HEK293T (cell line): ENCODE measurements at regions not wholly inside any gene's neighbourhood (a gene's known extent, or its start where the extent isn't known, plus 50 kb on each side); places are given as distances from the start of the nearest gene placed in this dataset.
"Not testable (repeated sequence)": the region's sequence is repeated elsewhere in the genome, so short reads cannot be mapped to it uniquely, and the experiment has no call there.

Experiments
- CTCF ChIA-PET: fragments of 350-600 bp; formaldehyde crosslinking; extraction: SDS; loops from one replicate; lab custom pipeline; 2021; ENCODE audit warnings: antibody characterized with exemption, inconsistent platforms; lab: Yijun Ruan, JAX
- POLR2A ChIA-PET: fragments of 350-600 bp; formaldehyde crosslinking; extraction: SDS; loops from one replicate; lab custom pipeline; 2020; ENCODE audit warnings: antibody characterized with exemption, inconsistent platforms; lab: Yijun Ruan, JAX
- DNase-seq: peaks from one replicate; pipeline ENCODE4 v3.0.0; 2012; ENCODE audit warnings: mixed read lengths; ENCODE audit errors: extremely low spot score
- ARNT ChIP-seq: fragments of 450-650 bp; IDR thresholded peaks from 2 replicates; pipeline ENCODE4 v1.6.1; 2017; ENCODE audit warnings: mild to moderate bottlenecking
- BHLHE40 ChIP-seq: fragments of 450-650 bp; IDR thresholded peaks from 2 replicates; pipeline ENCODE4 v1.6.1; 2016; ENCODE audit warnings: mild to moderate bottlenecking, moderate library complexity, borderline replicate concordance
- CTBP1 ChIP-seq: fragments of 450-650 bp; IDR thresholded peaks from 2 replicates; pipeline ENCODE4 v1.6.1; 2016; ENCODE audit warnings: borderline replicate concordance
- ELF4 ChIP-seq: fragments of 450-650 bp; IDR thresholded peaks from 2 replicates; pipeline ENCODE4 v1.6.1; 2017; ENCODE audit warnings: antibody characterized with exemption
- FOXA1 ChIP-seq: fragments of 450-650 bp; IDR thresholded peaks from 2 replicates; pipeline ENCODE4 v1.6.1; 2016; ENCODE audit warnings: mild to moderate bottlenecking
- FOXK2 ChIP-seq: fragments of 450-650 bp; IDR thresholded peaks from 2 replicates; pipeline ENCODE4 v1.6.1; 2016; ENCODE audit warnings: mild to moderate bottlenecking
- FOXM1 ChIP-seq: fragments of 450-650 bp; IDR thresholded peaks from 2 replicates; pipeline ENCODE4 v1.6.1; 2017; ENCODE audit warnings: mild to moderate bottlenecking, borderline replicate concordance
- HDGF ChIP-seq: fragments of 450-650 bp; IDR thresholded peaks from 2 replicates; pipeline ENCODE4 v1.6.1; 2017; ENCODE audit warnings: antibody characterized with exemption, borderline replicate concordance
- L3MBTL2 ChIP-seq: fragments of 450-650 bp; conservative IDR thresholded peaks from 2 replicates; pipeline ENCODE4 v1.6.1; 2016; ENCODE audit warnings: mild to moderate bottlenecking
- LEF1 ChIP-seq: fragments of 450-650 bp; IDR thresholded peaks from 2 replicates; pipeline ENCODE4 v1.6.1; 2017; ENCODE audit warnings: mild to moderate bottlenecking, borderline replicate concordance
- NFRKB ChIP-seq: fragments of 450-650 bp; IDR thresholded peaks from 2 replicates; pipeline ENCODE4 v1.6.1; 2016; ENCODE audit warnings: mild to moderate bottlenecking, moderate library complexity
- SP1 ChIP-seq: fragments of 450-650 bp; IDR thresholded peaks from 2 replicates; pipeline ENCODE4 v1.6.1; 2017
- SUZ12 ChIP-seq: fragments of 450-650 bp; IDR thresholded peaks from 2 replicates; pipeline ENCODE4 v1.6.1; 2016; ENCODE audit warnings: mild to moderate bottlenecking
- TARDBP ChIP-seq: fragments of 450-650 bp; IDR thresholded peaks from 2 replicates; pipeline ENCODE4 v1.6.1; 2016
- ZNF384 ChIP-seq: fragments of 450-650 bp; IDR thresholded peaks from 2 replicates; pipeline ENCODE4 v1.6.1; 2016
- TF ChIP-seq, protein P1 (sequence below): fragments of 450-650 bp; IDR thresholded peaks from 2 replicates; pipeline ENCODE4 v1.6.1; 2016

DNA sequence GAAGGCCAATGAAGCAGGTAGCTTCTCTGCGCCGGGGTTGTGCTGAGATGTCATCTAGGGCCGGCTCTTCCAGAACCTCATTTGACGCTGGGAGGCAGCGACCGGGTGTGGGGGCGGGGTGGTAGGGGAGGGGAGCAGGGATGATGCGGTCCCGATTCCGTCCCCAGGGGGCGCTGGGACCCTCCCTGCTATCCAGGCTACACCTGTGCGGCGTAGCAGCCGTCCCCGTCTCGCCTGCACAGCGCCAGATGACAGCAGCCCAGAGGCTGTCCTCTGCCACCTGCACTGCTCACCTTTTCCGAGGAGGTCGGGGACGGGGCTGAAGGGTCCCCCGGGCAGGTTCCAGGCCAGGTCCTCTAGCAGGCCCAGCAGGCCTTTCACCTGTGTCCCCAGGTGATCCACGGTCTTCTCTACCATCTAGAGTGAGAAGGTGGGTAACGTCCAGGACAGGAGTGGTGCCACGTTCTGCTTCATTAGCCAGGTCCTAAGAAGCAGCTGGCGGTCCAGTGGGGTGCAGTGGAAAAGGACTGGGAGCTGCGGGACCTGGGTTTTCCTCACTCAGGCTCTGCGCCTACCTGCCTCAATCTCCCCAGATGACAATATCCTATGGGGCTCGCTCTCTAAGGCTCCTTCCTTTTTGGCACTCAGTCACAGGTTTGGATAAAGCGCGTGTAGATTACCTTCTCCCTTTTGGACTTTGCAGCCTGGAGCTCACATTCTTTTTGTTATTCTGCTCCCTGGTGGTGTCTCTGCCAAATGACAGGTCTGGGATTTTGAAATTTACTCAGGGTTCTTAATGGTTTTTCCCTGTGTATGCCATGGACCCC is 56.0 kb upstream of the RAB6C start:
- POLR2A ChIA-PET, result interaction anchor here (0.6 kb wide), 1 partner anchor 1895 kb away, joined by 3 read pairs; the partner anchor contains the start of gene SAP130
- DNase-seq, result peak; percentile 57
- CTCF ChIA-PET, result interaction anchor here (0.5 to 1.0 kb wide), 6 partner anchors 10 to 1072 kb away, joined by 3 to 4 read pairs (median 3); no protein-coding TSS in a partner anchor
- TF ChIP-seq LEF1 (no peak), ZNF384 (no peak), HDGF (no peak), SP1 (no peak)

- POLR2A ChIA-PET, result not testable (repeated sequence)
- CTCF ChIA-PET, result interaction anchor here (0.6 to 1.0 kb wide), 5 partner anchors 9 to 1073 kb away, joined by 3 to 4 read pairs (median 3); no protein-coding TSS in a partner anchor
Observed at GRCh38 chr2:129924115-129924514, 55.4 kb upstream of the RAB6C start.

GRCh38 chr2:129925381-129925780 is 54.1 kb upstream of the RAB6C start:
- POLR2A ChIA-PET, result no interaction called here
- peak; percentile 2 for DNase-seq
- CTCF ChIA-PET, result no interaction called here
- TF ChIP-seq CTBP1 (no peak), LEF1 (no peak), ELF4 (no peak), NFRKB (no peak), FOXA1 (no peak), SP1 (no peak), ARNT (no peak), TARDBP (no peak), L3MBTL2 (no peak), HDGF (no peak), SUZ12 (no peak)
- TF ChIP-seq, protein P1, sequence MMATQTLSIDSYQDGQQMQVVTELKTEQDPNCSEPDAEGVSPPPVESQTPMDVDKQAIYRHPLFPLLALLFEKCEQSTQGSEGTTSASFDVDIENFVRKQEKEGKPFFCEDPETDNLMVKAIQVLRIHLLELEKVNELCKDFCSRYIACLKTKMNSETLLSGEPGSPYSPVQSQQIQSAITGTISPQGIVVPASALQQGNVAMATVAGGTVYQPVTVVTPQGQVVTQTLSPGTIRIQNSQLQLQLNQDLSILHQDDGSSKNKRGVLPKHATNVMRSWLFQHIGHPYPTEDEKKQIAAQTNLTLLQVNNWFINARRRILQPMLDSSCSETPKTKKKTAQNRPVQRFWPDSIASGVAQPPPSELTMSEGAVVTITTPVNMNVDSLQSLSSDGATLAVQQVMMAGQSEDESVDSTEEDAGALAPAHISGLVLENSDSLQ, result no peak

More at GRCh38 chr2:129924115-129924514, 55.4 kb upstream of the RAB6C start:
- DNase-seq, result not testable (repeated sequence)

DNA sequence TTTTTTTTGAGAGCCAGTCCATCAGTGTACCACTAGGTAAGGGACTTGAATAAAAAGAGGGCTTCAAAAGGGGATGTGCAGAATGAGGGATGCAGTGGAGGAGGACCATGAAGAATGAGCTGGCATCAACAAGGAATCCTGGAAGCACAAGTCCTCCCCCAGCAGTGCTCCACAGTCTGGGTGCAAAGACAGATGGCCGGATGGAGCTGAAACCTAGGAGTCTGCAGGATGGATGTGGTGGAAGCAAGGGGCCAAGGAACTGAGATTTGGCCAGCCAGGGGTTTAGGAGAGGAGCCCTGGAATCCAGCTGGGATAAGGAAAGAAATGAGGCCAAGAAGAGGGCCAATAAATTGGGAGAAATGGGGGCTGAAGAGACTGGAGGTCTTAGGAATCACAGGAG is 51.8 kb upstream of the RAB6C start:
- no peak for DNase-seq
- ChIA-PET POLR2A (no interaction called here), CTCF (interaction anchor here (0.8 kb wide), 1 partner anchor 9 kb away, joined by 6 read pairs; no protein-coding TSS in a partner anchor)
- TF ChIP-seq, protein P1, result no peak
- TF ChIP-seq LEF1, result no peak
- no peak for TF ChIP-seq HDGF
- no peak for TF ChIP-seq FOXM1
- TF ChIP-seq FOXA1, result no peak
- TF ChIP-seq BHLHE40, result no peak
- no peak for TF ChIP-seq ELF4
- TF ChIP-seq NFRKB, result no peak
- no peak for TF ChIP-seq SUZ12
- no peak for TF ChIP-seq SP1
- TF ChIP-seq FOXK2, result no peak
- TF ChIP-seq CTBP1, result no peak
- no peak for TF ChIP-seq ARNT
- TF ChIP-seq L3MBTL2, result no peak
- no peak for TF ChIP-seq TARDBP
- TF ChIP-seq ZNF384, result no peak

DNA sequence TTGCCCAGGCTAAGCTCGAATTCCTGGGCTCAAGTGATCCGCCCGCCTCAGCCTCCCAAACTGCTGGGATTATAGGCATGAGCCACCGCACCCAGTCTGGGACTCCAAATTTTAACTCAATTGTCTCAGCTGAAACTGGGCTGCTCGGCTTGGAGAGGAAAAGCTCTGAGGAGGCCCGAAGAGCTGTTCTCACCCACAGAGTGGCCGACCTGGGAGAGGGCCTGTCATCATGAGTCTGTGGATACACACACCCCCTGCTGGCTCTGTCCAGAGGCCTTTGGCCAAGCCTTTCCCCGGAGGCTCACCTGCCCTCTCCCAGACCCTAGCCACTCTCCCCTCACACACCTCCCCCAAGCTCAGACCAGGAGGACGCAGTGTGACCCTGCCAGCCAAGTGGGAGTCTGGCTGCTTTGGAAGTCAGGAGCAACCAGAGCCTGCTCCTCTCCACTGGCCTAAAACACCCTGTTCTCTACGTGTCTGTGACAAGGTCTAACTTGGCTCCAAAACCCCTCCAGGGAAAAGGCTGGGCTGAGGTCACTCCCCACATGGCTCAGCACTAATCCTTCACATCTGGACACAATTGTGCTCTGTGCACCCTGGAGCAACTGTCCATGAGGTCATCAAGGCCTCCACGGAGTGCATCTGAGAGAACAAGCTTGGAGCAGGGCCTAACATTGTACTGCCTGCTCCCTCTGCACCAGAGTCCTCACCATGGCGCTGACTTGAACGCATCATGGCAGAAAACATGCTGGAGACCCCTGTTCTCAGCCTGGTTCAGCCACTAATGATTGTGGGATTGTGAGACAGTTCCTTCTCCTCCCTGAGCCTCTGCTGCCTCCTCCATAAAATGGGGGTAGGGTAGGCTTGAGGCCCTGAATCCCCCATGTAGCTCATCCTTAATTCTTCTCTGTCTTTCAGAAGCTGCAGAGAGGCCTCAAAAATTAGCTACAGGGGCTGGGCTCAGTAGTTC is 49.9 kb upstream of the RAB6C start:
- CTCF ChIA-PET, result interaction anchor here (0.6 kb wide), 1 partner anchor 21 kb away, joined by 3 read pairs; no protein-coding TSS in a partner anchor
- POLR2A ChIA-PET, result no interaction called here
- TF ChIP-seq HDGF (no peak), FOXM1 (no peak), CTBP1 (no peak), FOXA1 (no peak), SUZ12 (no peak), L3MBTL2 (no peak), NFRKB (no peak), SP1 (no peak)
- DNase-seq, result no peak
